GM23338 (cell line): ENCODE measurements at regions not wholly inside any gene's neighbourhood (a gene's known extent, or its start where the extent isn't known, plus 50 kb on each side); places are given as distances from the start of the nearest gene placed in this dataset.

Experiments used
- ATAC-seq: fragments of 200-7000 bp; cut with Tn5 transposase; 3 replicates; pipeline ENCODE4 v1.9.1; 2020
- DNase-seq: peaks from one replicate; pipeline ENCODE4 v3.0.0-alpha.2; 2015; ENCODE audit warnings: low spot score
- H2AFZ ChIP-seq: fragments of 200-600 bp; sonication (generic); 2 replicates; pipeline ENCODE4 v1.8.0; 2016; ENCODE audit warnings: antibody characterized with exemption, mild to moderate bottlenecking, moderate library complexity
- H3F3A ChIP-seq: fragments of 200-600 bp; sonication (generic); replicated peaks from 2 replicates; pipeline ENCODE4 v1.8.0; 2017; ENCODE audit warnings: antibody characterized with exemption, mixed run types, low read depth
- H3K27ac ChIP-seq: fragments of 200-600 bp; sonication (generic); 2 replicates; pipeline ENCODE4 v1.6.1; 2016; ENCODE audit warnings: low read depth
- H3K27me3 ChIP-seq: fragments of 200-600 bp; sonication (generic); 2 replicates; pipeline ENCODE4 v1.8.0; 2016; ENCODE audit warnings: mild to moderate bottlenecking, mixed run types, moderate library complexity; ENCODE audit not compliant: insufficient read depth
- H3K36me3 ChIP-seq: fragments of 200-600 bp; sonication (generic); 2 replicates; pipeline ENCODE4 v1.8.0; 2016; ENCODE audit warnings: mild to moderate bottlenecking; ENCODE audit not compliant: insufficient read depth
- H3K4me1 ChIP-seq: fragments of 200-600 bp; sonication (generic); 2 replicates; pipeline ENCODE4 v1.8.0; 2016; ENCODE audit warnings: mild to moderate bottlenecking, moderate library complexity; ENCODE audit not compliant: insufficient read depth
- H3K4me2 ChIP-seq: fragments of 200-600 bp; sonication (generic); 2 replicates; pipeline ENCODE4 v1.7.1; 2017; ENCODE audit warnings: mixed run types
- H3K4me3 ChIP-seq: fragments of 200-600 bp; sonication (generic); 2 replicates; pipeline ENCODE4 v1.6.1; 2016; ENCODE audit warnings: mixed run types
- H3K79me2 ChIP-seq: fragments of 200-600 bp; sonication (generic); replicated peaks from 2 replicates; pipeline ENCODE4 v1.8.0; 2017; ENCODE audit warnings: mild to moderate bottlenecking; ENCODE audit not compliant: insufficient read depth
- H3K9me2 ChIP-seq: fragments of 200-600 bp; sonication (generic); 2 replicates; pipeline ENCODE4 v1.8.0; 2017; ENCODE audit not compliant: insufficient read depth
- H4K20me1 ChIP-seq: fragments of 200-600 bp; sonication (generic); replicated peaks from 2 replicates; pipeline ENCODE4 v1.8.0; 2017; ENCODE audit warnings: mild to moderate bottlenecking; ENCODE audit not compliant: insufficient read depth
- H3K27ac Mint-ChIP-seq: 2 replicates; pipeline ENCODE4 v1.8.0; 2020; ENCODE audit warnings: inconsistent platforms, mild to moderate bottlenecking, moderate library complexity, mixed read lengths
- H3K27me3 Mint-ChIP-seq: 3 replicates; pipeline ENCODE4 v1.8.0; 2022; ENCODE audit warnings: low read depth, mild to moderate bottlenecking, moderate library complexity, mixed read lengths, inconsistent platforms; ENCODE audit not compliant: insufficient read depth, poor library complexity
- H3K36me3 Mint-ChIP-seq: 3 replicates; pipeline ENCODE4 v1.8.0; 2021; ENCODE audit warnings: low read depth, mild to moderate bottlenecking, inconsistent platforms, moderate library complexity, mixed read lengths
- H3K4me1 Mint-ChIP-seq: 3 replicates; pipeline ENCODE4 v1.8.0; 2020; ENCODE audit warnings: mild to moderate bottlenecking, inconsistent platforms, mixed read lengths
- H3K4me3 Mint-ChIP-seq: 3 replicates; pipeline ENCODE4 v1.8.0; 2021; ENCODE audit warnings: moderate library complexity, mild to moderate bottlenecking, inconsistent platforms, mixed read lengths
- H3K9me3 Mint-ChIP-seq: 3 replicates; pipeline ENCODE4 v1.8.0; 2020; ENCODE audit warnings: moderate library complexity, mild to moderate bottlenecking, inconsistent platforms, mixed read lengths
- CREB1 ChIP-seq: fragments of 250-450 bp; sonication (Bioruptor Pico); IDR thresholded peaks from 2 replicates; pipeline ENCODE4 v1.5.0; 2020; ENCODE audit warnings: low read depth, mild to moderate bottlenecking, moderate library complexity
- JUNB ChIP-seq: IDR thresholded peaks from one replicate; pipeline ENCODE4 v1.6.1; 2016; ENCODE audit warnings: antibody characterized with exemption; ENCODE audit not compliant: unreplicated experiment
- NANOG ChIP-seq: IDR thresholded peaks from 2 replicates; pipeline ENCODE4 v1.6.1; 2016; ENCODE audit warnings: antibody characterized with exemption, borderline replicate concordance
- POLR2AphosphoS5 ChIP-seq: IDR thresholded peaks from 2 replicates; pipeline ENCODE4 v1.6.1; 2016; ENCODE audit warnings: antibody characterized with exemption, low read depth
- ZNF114 ChIP-seq: fragments of 250-450 bp; sonication (Bioruptor Pico); IDR thresholded peaks from 2 replicates; pipeline ENCODE4 v1.5.0; 2020; ENCODE audit warnings: mild to moderate bottlenecking, moderate library complexity
- TF ChIP-seq, protein P1 (sequence below), 2 experiments: fragments of 200-600 bp in 1 of 2; sonication (generic) in 1 of 2; conservative IDR thresholded peaks; 2 replicates each; pipeline versions ENCODE4 v1.5.1 to v1.6.1; 2016 to 2017; ENCODE audit warnings: antibody characterized with exemption in 2 of 2, low read depth in 2 of 2, mild to moderate bottlenecking in 2 of 2, moderate library complexity in 1 of 2
- TF ChIP-seq, protein P2 (sequence below): fragments of 250-450 bp; sonication (Bioruptor Pico); IDR thresholded peaks from 2 replicates; pipeline ENCODE4 v1.5.0; 2020; ENCODE audit warnings: mild to moderate bottlenecking, moderate library complexity
- TF ChIP-seq, protein P3 (sequence below): IDR thresholded peaks from 2 replicates; pipeline ENCODE4 v1.6.1; 2016; ENCODE audit warnings: antibody characterized with exemption

DNA sequence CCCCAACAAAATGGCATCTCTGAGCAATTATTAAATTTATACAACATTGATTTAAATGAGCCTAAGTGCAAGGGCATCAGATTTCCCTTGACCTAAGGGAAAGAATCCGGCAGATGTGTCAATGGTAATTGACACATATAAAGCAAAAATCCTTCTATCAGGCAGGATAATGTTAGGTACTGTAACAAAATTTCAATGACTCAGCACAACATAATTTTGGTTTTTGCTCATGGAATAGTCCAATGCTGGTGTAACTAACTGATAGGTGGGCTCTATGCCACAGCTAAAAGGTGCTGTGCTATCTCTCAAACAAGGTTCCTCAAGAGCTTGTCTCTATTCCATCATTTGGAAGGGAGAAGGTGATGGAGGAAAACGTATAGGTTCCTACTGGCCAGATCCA, 68.3 kb upstream of the MEIS1 start (continued):
- no peak for TF ChIP-seq ZNF114 (CRISPR knock-in tag)

DNA sequence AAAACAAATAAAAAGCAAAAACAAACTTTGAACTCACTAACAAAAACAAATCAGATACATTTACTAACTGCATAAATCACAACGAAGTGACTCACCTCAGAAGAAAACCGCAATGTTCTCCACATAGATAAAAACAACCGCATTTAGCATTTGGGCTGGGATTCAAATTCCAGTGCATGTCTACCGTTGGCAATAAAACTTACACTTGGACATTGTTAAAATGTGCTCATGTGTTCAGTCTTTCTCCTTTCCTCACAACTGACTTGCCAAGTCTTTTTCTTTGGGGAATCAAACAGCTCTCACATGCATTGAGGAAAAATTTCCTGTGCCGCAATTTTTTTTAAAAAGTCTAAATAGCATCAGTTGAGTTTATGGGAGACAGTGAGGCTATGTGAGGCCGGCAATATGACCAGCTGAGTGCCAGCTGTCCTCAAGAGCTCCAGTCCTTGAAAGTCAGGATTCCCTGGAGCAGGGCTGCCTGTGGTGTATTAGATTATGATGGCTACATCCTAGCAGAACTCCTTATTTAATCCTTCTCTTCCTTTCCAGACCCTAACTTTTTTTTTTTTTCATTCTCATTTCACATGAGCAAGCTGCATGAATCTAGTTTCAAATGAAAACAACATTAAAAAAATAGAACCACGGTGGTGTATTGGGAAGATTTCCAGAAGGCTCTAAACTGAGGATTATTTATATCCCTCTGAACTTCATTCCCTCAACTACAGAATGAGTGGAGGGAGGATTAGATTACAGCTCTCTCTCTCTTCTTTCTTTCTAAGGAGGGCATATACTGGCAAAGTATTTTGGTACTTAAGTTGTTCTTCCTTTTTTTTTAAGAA, 70.2 kb upstream of the MEIS1 start:
- Histone ChIP-seq H4K20me1 (no peaks in the 10 kb centered on the region), H3K27me3 (no peaks in the 10 kb centered on the region), H3K9me2 (no peaks in the 10 kb centered on the region), H2AFZ (no peak overlapping the region), H3K36me3 (no peaks in the 10 kb centered on the region), H3K79me2 (no peaks in the 10 kb centered on the region), H3K4me3 (no peak overlapping the region), H3K27ac (no peak overlapping the region), H3K4me1 (peaks cover 24% of the 10 kb centered on the region), H3K4me2 (no peak overlapping the region), H3F3A (no peaks in the 10 kb centered on the region)
- Mint-ChIP-seq H3K27ac (no peak overlapping the region; the same call in 1 of the 2 replicates), H3K9me3 (no peaks in the 10 kb centered on the region), H3K4me3 (no peak overlapping the region), H3K36me3 (no peaks in the 10 kb centered on the region), H3K4me1 (peaks cover 17% of the 10 kb centered on the region; the same call in 2 of the 3 replicates), H3K27me3 (peaks cover 1% of the 10 kb centered on the region)
- no peak for DNase-seq
- no peak for ATAC-seq
- TF ChIP-seq, protein P1, sequence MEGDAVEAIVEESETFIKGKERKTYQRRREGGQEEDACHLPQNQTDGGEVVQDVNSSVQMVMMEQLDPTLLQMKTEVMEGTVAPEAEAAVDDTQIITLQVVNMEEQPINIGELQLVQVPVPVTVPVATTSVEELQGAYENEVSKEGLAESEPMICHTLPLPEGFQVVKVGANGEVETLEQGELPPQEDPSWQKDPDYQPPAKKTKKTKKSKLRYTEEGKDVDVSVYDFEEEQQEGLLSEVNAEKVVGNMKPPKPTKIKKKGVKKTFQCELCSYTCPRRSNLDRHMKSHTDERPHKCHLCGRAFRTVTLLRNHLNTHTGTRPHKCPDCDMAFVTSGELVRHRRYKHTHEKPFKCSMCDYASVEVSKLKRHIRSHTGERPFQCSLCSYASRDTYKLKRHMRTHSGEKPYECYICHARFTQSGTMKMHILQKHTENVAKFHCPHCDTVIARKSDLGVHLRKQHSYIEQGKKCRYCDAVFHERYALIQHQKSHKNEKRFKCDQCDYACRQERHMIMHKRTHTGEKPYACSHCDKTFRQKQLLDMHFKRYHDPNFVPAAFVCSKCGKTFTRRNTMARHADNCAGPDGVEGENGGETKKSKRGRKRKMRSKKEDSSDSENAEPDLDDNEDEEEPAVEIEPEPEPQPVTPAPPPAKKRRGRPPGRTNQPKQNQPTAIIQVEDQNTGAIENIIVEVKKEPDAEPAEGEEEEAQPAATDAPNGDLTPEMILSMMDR (conservative IDR thresholded peaks at IDR 0.05; ENCODE audit: low read depth in 2 of 2) = no peak
- TF ChIP-seq, protein P2, sequence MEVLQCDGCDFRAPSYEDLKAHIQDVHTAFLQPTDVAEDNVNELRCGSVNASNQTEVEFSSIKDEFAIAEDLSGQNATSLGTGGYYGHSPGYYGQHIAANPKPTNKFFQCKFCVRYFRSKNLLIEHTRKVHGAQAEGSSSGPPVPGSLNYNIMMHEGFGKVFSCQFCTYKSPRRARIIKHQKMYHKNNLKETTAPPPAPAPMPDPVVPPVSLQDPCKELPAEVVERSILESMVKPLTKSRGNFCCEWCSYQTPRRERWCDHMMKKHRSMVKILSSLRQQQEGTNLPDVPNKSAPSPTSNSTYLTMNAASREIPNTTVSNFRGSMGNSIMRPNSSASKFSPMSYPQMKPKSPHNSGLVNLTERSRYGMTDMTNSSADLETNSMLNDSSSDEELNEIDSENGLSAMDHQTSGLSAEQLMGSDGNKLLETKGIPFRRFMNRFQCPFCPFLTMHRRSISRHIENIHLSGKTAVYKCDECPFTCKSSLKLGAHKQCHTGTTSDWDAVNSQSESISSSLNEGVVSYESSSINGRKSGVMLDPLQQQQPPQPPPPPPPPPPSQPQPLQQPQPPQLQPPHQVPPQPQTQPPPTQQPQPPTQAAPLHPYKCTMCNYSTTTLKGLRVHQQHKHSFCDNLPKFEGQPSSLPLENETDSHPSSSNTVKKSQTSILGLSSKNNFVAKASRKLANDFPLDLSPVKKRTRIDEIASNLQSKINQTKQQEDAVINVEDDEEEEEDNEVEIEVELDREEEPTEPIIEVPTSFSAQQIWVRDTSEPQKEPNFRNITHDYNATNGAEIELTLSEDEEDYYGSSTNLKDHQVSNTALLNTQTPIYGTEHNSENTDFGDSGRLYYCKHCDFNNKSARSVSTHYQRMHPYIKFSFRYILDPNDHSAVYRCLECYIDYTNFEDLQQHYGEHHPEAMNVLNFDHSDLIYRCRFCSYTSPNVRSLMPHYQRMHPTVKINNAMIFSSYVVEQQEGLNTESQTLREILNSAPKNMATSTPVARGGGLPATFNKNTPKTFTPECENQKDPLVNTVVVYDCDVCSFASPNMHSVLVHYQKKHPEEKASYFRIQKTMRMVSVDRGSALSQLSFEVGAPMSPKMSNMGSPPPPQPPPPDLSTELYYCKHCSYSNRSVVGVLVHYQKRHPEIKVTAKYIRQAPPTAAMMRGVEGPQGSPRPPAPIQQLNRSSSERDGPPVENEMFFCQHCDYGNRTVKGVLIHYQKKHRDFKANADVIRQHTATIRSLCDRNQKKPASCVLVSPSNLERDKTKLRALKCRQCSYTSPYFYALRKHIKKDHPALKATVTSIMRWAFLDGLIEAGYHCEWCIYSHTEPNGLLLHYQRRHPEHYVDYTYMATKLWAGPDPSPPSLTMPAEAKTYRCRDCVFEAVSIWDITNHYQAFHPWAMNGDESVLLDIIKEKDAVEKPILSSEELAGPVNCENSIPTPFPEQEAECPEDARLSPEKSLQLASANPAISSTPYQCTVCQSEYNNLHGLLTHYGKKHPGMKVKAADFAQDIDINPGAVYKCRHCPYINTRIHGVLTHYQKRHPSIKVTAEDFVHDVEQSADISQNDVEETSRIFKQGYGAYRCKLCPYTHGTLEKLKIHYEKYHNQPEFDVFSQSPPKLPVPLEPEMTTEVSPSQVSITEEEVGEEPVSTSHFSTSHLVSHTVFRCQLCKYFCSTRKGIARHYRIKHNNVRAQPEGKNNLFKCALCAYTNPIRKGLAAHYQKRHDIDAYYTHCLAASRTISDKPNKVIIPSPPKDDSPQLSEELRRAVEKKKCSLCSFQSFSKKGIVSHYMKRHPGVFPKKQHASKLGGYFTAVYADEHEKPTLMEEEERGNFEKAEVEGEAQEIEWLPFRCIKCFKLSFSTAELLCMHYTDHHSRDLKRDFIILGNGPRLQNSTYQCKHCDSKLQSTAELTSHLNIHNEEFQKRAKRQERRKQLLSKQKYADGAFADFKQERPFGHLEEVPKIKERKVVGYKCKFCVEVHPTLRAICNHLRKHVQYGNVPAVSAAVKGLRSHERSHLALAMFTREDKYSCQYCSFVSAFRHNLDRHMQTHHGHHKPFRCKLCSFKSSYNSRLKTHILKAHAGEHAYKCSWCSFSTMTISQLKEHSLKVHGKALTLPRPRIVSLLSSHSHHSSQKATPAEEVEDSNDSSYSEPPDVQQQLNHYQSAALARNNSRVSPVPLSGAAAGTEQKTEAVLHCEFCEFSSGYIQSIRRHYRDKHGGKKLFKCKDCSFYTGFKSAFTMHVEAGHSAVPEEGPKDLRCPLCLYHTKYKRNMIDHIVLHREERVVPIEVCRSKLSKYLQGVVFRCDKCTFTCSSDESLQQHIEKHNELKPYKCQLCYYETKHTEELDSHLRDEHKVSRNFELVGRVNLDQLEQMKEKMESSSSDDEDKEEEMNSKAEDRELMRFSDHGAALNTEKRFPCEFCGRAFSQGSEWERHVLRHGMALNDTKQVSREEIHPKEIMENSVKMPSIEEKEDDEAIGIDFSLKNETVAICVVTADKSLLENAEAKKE (CRISPR knock-in tag) = no peak
- TF ChIP-seq NANOG (no peak), JUNB (no peak), ZNF114 (CRISPR knock-in tag) (no peak), CREB1 (no peak), POLR2AphosphoS5 (no peak)
- TF ChIP-seq, protein P3, sequence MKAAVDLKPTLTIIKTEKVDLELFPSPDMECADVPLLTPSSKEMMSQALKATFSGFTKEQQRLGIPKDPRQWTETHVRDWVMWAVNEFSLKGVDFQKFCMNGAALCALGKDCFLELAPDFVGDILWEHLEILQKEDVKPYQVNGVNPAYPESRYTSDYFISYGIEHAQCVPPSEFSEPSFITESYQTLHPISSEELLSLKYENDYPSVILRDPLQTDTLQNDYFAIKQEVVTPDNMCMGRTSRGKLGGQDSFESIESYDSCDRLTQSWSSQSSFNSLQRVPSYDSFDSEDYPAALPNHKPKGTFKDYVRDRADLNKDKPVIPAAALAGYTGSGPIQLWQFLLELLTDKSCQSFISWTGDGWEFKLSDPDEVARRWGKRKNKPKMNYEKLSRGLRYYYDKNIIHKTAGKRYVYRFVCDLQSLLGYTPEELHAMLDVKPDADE = no peak
